ENCODE measurements at regions not wholly inside any gene's neighbourhood (a gene's known extent, or its start where the extent isn't known, plus 50 kb on each side); places are given as distances from the start of the nearest gene placed in this dataset.

- DNase-seq = no peak
Observed at GRCh38 chr20:23135449-23136420, 49.6 kb upstream of the CD93 start.
